Liver (tissue), 7 donors: ENCODE measurements at regions not wholly inside any gene's neighbourhood (a gene's known extent, or its start where the extent isn't known, plus 50 kb on each side); places are given as distances from the start of the nearest gene placed in this dataset.

Experiments
- DNase-seq: peaks from one replicate; pipeline ENCODE4 v3.0.0-alpha.2; 2017; ENCODE audit warnings: low spot score
- H3K27ac ChIP-seq, 2 donors: one replicate each; pipeline ENCODE4 v1.7.0; 2013; ENCODE audit warnings: inconsistent platforms in 2 of 2, low read length in 2 of 2, control low read depth in 1 of 2, low read depth in 1 of 2, mild to moderate bottlenecking in 1 of 2
- H3K27me3 ChIP-seq, 4 donors: one replicate each; pipeline versions ENCODE4 v1.6.1 to v1.7.0; 2013; ENCODE audit warnings: low read length in 3 of 4, inconsistent platforms in 1 of 4, mild to moderate bottlenecking in 1 of 4, moderate library complexity in 1 of 4; ENCODE audit not compliant: control insufficient read depth in 4 of 4, insufficient read depth in 4 of 4
- H3K36me3 ChIP-seq, 4 donors: one replicate each; pipeline versions ENCODE4 v1.6.1 to v1.7.0; 2013; ENCODE audit warnings: low read length in 3 of 4, mild to moderate bottlenecking in 3 of 4, low read depth in 1 of 4, moderate library complexity in 1 of 4; ENCODE audit not compliant: control insufficient read depth in 4 of 4, insufficient read depth in 3 of 4
- H3K4me1 ChIP-seq, 4 donors: one replicate each; pipeline versions ENCODE4 v1.6.1 to v1.7.0; 2013; ENCODE audit warnings: low read length in 3 of 4, mild to moderate bottlenecking in 3 of 4, moderate library complexity in 1 of 4; ENCODE audit not compliant: control insufficient read depth in 4 of 4, insufficient read depth in 4 of 4
- H3K4me3 ChIP-seq, 3 donors: one replicate each; pipeline versions ENCODE4 v1.6.1 to v1.7.0; 2013; ENCODE audit warnings: low read length in 3 of 3, control low read depth in 1 of 3, low read depth in 1 of 3, mild to moderate bottlenecking in 1 of 3
- H3K9ac ChIP-seq, 2 donors: one replicate each; pipeline ENCODE4 v1.7.0; 2013; ENCODE audit warnings: low read length in 2 of 2, mild to moderate bottlenecking in 2 of 2, moderate library complexity in 2 of 2, control low read depth in 1 of 2, low read depth in 1 of 2
- H3K9me3 ChIP-seq, 4 donors: one replicate each; pipeline versions ENCODE4 v1.6.1 to v1.7.0; 2013; ENCODE audit warnings: low read length in 3 of 4; ENCODE audit not compliant: control insufficient read depth in 4 of 4
- EGR1 ChIP-seq, 2 donors: IDR thresholded peaks; 2 replicates each; pipeline ENCODE4 v1.6.1; 2016 to 2018; ENCODE audit warnings: antibody characterized with exemption in 2 of 2, low read depth in 2 of 2
- FOXA1 ChIP-seq: IDR thresholded peaks from 2 replicates; pipeline ENCODE4 v1.6.1; 2016; ENCODE audit warnings: antibody characterized with exemption
- FOXA2 ChIP-seq: IDR thresholded peaks from 2 replicates; pipeline ENCODE4 v1.6.1; 2016; ENCODE audit warnings: antibody characterized with exemption
- GABPA ChIP-seq, 2 donors: IDR thresholded peaks in 1 of 2; conservative IDR thresholded peaks in 1 of 2; 2 replicates each; pipeline ENCODE4 v1.6.1; 2016; ENCODE audit warnings: antibody characterized with exemption in 2 of 2, mild to moderate bottlenecking in 1 of 2, moderate library complexity in 1 of 2
- HNF4A ChIP-seq, 2 donors: conservative IDR thresholded peaks; 2 replicates each; pipeline ENCODE4 v1.6.1; 2016; ENCODE audit warnings: antibody characterized with exemption in 2 of 2, mild to moderate bottlenecking in 2 of 2
- HNF4G ChIP-seq: IDR thresholded peaks from 2 replicates; pipeline ENCODE4 v1.6.1; 2016; ENCODE audit warnings: antibody characterized with exemption
- JUND ChIP-seq, 2 donors: IDR thresholded peaks; 2 replicates each; pipeline ENCODE4 v1.6.1; 2016; ENCODE audit warnings: antibody characterized with exemption in 2 of 2
- NR2F2 ChIP-seq: IDR thresholded peaks from 2 replicates; pipeline ENCODE4 v1.6.1; 2016; ENCODE audit warnings: antibody characterized with exemption
- RAD21 ChIP-seq, 2 donors: IDR thresholded peaks; 2 replicates each; pipeline ENCODE4 v1.6.1; 2016; ENCODE audit warnings: antibody characterized with exemption in 2 of 2, mild to moderate bottlenecking in 2 of 2
- RXRA ChIP-seq, 2 donors: IDR thresholded peaks; 2 replicates each; pipeline ENCODE4 v1.6.1; 2017 to 2018; ENCODE audit warnings: antibody characterized with exemption in 2 of 2, mild to moderate bottlenecking in 1 of 2
- SP1 ChIP-seq: IDR thresholded peaks from 2 replicates; pipeline ENCODE4 v1.6.1; 2018; ENCODE audit warnings: antibody characterized with exemption, mild to moderate bottlenecking
- TAF1 ChIP-seq: conservative IDR thresholded peaks from 2 replicates; pipeline ENCODE4 v1.6.1; 2016; ENCODE audit warnings: antibody characterized with exemption, mild to moderate bottlenecking
- YY1 ChIP-seq: IDR thresholded peaks from 2 replicates; pipeline ENCODE4 v1.6.1; 2016; ENCODE audit warnings: antibody characterized with exemption, mild to moderate bottlenecking
- WGBS: extraction: QIAGEN DNeasy Blood & Tissue Kit; methylation state at CpG from one replicate; pipeline ENCODE4 v1.1.7; 2013; 5-methylcytosine and 5-hydroxymethylcytosine counted together
- TF ChIP-seq, protein P1 (sequence below): IDR thresholded peaks from 2 replicates; pipeline ENCODE4 v1.6.1; 2016; ENCODE audit warnings: antibody characterized with exemption
- TF ChIP-seq, protein P2 (sequence below): IDR thresholded peaks from 2 replicates; pipeline ENCODE4 v1.6.1; 2016; ENCODE audit warnings: antibody characterized with exemption
- TF ChIP-seq, protein P3 (sequence below): IDR thresholded peaks from 2 replicates; pipeline ENCODE4 v1.6.1; 2016; ENCODE audit warnings: antibody characterized with exemption
- donor health status: healthy.
- donor health status: healthy.
- donor health status: healthy.
- donor health status: healthy.

DNA sequence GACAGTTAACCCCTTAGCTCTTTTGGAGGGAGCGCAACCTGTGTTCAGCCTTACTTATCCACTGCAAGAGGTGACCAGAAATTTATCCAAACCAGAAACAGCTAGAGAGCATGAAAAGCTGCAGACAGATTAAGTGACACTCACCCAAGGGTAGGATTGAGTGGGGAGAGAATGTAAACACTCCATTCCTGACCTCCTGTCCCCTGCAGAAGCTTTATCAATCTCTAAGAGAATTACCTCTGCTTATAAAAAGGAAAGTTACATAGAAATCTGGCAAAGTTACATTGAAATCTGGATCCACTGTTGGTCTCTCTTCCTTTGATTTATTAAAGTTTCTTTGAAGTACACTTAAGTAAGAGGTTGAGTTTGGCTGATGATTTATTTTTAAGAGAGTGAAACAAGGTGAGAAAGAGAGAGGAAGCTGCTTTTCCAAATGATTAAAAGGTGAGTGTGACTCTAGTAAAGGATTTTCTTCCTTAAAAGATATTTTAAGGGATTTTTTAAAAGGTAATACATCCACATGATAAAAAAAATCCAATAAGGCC is 112.3 kb downstream of the ANAPC4 start (continued):
- TF ChIP-seq, protein P1, sequence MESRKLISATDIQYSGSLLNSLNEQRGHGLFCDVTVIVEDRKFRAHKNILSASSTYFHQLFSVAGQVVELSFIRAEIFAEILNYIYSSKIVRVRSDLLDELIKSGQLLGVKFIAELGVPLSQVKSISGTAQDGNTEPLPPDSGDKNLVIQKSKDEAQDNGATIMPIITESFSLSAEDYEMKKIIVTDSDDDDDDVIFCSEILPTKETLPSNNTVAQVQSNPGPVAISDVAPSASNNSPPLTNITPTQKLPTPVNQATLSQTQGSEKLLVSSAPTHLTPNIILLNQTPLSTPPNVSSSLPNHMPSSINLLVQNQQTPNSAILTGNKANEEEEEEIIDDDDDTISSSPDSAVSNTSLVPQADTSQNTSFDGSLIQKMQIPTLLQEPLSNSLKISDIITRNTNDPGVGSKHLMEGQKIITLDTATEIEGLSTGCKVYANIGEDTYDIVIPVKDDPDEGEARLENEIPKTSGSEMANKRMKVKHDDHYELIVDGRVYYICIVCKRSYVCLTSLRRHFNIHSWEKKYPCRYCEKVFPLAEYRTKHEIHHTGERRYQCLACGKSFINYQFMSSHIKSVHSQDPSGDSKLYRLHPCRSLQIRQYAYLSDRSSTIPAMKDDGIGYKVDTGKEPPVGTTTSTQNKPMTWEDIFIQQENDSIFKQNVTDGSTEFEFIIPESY: no peak
- TF ChIP-seq RXRA (IDR thresholded peaks at IDR 0.05) (no peak), GABPA (IDR thresholded peaks at IDR 0.05 in 1 of 2, conservative IDR thresholded peaks at IDR 0.05 in 1 of 2) (no peak), YY1 (no peak)

DNA sequence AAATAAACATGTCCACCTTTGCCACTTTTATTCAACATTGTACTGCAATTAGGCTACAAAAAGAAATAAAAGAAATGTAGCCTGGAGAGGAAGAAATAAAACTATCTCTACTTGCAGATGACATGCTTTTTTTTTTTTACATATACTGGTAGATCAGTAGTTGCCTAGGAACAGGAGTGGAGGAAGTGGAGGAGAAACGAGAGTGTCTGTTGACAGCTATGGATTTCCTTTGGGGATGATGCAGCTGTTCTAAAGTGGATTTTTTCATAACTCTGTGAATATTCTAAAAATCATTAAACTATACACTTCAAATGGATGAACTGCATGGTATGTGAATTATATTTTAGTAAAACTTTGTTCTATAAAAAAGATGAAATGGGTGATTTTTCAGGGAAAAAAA is 116.4 kb downstream of the ANAPC4 start:
- Histone ChIP-seq H3K9me3 (peaks cover 0 to 4% (median 0%) of the 10 kb centered on the region in 4 donors), H3K4me1 (no peaks in the 10 kb centered on the region), H3K27me3 (no peaks in the 10 kb centered on the region), H3K27ac (no peak overlapping the region), H3K36me3 (no peaks in the 10 kb centered on the region), H3K9ac (no peak overlapping the region), H3K4me3 (no peak overlapping the region)
- TF ChIP-seq HNF4A (conservative IDR thresholded peaks at IDR 0.05) (no peak), EGR1 (IDR thresholded peaks at IDR 0.05; ENCODE audit: low read depth in 2 of 2) (no peak), GABPA (IDR thresholded peaks at IDR 0.05 in 1 of 2, conservative IDR thresholded peaks at IDR 0.05 in 1 of 2) (no peak), FOXA2 (no peak), JUND (IDR thresholded peaks at IDR 0.05) (no peak), HNF4G (no peak), FOXA1 (no peak), RXRA (IDR thresholded peaks at IDR 0.05) (no peak), SP1 (no peak)
- DNase-seq: no peak
- WGBS: 35% methylated on average over 1 of the region's 1 CpG

DNA sequence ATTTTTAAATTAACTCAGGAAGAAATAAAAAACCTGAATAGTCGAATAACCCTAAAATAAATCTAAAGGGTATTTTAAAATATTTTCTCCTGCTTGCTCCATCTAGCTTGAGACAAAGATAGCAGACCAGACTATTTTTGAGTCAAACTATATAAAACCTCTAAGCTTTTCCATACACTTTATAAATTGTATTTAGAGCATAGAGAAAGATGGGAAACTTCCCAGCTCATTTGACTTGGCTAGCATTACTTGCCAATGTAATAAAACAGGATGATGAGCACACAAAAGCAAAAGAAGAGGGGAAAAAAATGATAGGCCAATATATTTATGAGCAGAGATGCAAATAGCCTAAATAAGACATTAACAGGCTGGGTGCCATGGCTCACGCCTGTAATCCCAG is 117.1 kb downstream of the ANAPC4 start:
- H3K4me1 ChIP-seq: no peaks in the 10 kb centered on the region
- no peak for DNase-seq
- H3K4me3 ChIP-seq: no peak overlapping the region
- no peak overlapping the region for H3K27ac ChIP-seq
- H3K9ac ChIP-seq: no peak overlapping the region
- peaks cover 0 to 4% (median 0%) of the 10 kb centered on the region in 4 donors for H3K9me3 ChIP-seq
- WGBS: 86% methylated on average over 2 of the region's 2 CpGs
- H3K36me3 ChIP-seq: no peaks in the 10 kb centered on the region
- TF ChIP-seq HNF4A (conservative IDR thresholded peaks at IDR 0.05) (no peak), JUND (IDR thresholded peaks at IDR 0.05) (no peak), HNF4G (no peak), RAD21 (IDR thresholded peaks at IDR 0.05) (no peak), YY1 (no peak), SP1 (no peak), NR2F2 (no peak), GABPA (IDR thresholded peaks at IDR 0.05 in 1 of 2, conservative IDR thresholded peaks at IDR 0.05 in 1 of 2) (no peak), RXRA (IDR thresholded peaks at IDR 0.05) (no peak), TAF1 (no peak), FOXA2 (no peak)
- TF ChIP-seq, protein P2, sequence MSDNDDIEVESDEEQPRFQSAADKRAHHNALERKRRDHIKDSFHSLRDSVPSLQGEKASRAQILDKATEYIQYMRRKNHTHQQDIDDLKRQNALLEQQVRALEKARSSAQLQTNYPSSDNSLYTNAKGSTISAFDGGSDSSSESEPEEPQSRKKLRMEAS: no peak
- TF ChIP-seq, protein P3, sequence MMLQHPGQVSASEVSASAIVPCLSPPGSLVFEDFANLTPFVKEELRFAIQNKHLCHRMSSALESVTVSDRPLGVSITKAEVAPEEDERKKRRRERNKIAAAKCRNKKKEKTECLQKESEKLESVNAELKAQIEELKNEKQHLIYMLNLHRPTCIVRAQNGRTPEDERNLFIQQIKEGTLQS: no peak
- TF ChIP-seq, protein P1: no peak
- no peaks in the 10 kb centered on the region for H3K27me3 ChIP-seq
